Right lung (tissue), 2 donors: ENCODE measurements at regions not wholly inside any gene's neighbourhood (a gene's known extent, or its start where the extent isn't known, plus 50 kb on each side); places are given as distances from the start of the nearest gene placed in this dataset.
A peak's percentile ranks its signal among the peaks of the same experiment; 100 is the strongest.

Experiments used
- DNase-seq, 2 donors: peaks; one replicate each; pipeline ENCODE4 v3.0.0-alpha.2; 2013

- DNase-seq, result no peak
These were observed 223.2 kb upstream of the ACTBL2 start for GRCh38 chr5:57705769-57706168.

- DNase-seq, result no peak
These were observed 221.1 kb upstream of the ACTBL2 start for GRCh38 chr5:57703721-57704120.

DNA sequence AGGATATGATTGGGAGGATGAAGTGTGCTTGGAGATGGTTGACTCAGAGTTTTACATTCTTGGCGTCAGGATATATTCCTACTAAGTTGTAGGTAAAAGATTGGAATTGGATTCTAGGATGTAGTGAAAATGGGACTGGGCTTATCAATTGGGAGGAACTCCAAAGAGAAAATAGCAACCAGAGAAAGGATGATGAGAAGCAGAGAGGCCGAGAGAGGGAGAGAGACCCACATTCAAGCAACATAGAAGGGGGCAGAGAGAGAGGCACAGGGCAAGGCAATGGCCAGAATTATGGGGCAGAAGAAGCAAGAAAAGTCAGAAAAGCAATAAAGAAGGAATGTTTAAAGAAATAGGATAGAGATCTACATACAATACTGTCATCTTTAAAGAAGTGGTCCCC lies 217.9 kb upstream of the ACTBL2 start:
- no peak for DNase-seq

DNA sequence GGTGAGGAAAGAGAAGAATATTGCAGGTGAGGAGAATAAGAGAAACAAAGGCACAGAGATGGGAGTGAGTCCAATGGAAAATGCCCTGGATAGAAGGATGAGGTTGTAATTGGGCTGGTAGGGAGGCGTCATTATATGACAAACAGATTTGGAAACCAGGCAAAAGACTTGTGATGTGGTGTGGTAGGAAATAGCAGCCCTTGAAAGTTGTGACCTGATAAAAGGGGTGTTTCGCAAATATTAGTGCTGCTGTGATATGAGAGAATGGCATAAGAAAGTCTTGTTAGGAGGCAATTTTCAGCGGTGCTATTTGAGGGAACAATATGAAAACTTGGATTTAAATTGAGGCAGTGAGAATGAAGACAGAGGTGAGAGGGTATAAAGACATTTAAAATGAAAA lies 217.5 kb upstream of the ACTBL2 start:
- DNase-seq, result peak in 1 of 2 donors; percentile 20

- no peak for DNase-seq
These were observed 216.2 kb upstream of the ACTBL2 start for GRCh38 chr5:57698802-57699201.

GRCh38 chr5:57698086-57698485 lies 215.5 kb upstream of the ACTBL2 start:
- DNase-seq, result no peak

DNA sequence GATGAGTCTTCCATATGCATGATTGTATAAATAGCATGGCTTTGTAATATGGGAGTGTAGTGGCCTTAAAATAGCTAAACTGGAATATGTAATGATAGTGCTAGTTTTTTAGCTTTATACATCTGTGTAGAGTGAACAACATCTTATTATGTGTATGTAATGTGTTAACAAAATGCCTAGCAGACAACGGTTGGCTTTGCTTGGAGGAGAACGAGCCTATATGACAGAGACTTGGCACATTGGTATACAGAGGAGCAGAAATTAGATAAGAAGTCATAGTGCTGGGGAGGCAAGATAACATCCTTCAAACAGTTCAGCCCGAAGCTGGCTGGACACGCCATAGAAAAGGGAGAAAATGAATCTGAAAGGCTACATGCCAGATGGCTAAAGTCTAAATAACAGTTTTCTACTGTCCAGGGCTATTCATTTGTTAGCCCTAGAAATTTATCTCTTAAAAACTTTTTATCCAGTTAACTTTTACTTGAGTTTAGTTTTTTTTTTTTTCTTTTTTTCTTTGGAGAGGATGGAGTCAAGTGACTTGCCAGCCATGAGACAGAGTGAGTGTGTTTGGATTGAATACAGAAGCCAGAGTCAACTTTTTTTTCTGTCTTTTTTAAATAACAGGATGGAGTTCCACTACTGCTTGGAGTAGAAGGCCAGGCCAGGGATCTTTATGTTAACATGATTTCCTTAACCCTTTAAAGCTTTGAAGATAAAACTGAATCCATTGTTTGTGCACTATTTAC lies 214.4 kb upstream of the ACTBL2 start:
- DNase-seq, result peak; percentile 86 to 91

- no peak for DNase-seq
These were observed 213.8 kb upstream of the ACTBL2 start for GRCh38 chr5:57696389-57696769.

GRCh38 chr5:57695706-57696388 lies 213.2 kb upstream of the ACTBL2 start:
- no peak for DNase-seq

GRCh38 chr5:57695179-57695578 lies 212.6 kb upstream of the ACTBL2 start:
- no peak for DNase-seq

DNA sequence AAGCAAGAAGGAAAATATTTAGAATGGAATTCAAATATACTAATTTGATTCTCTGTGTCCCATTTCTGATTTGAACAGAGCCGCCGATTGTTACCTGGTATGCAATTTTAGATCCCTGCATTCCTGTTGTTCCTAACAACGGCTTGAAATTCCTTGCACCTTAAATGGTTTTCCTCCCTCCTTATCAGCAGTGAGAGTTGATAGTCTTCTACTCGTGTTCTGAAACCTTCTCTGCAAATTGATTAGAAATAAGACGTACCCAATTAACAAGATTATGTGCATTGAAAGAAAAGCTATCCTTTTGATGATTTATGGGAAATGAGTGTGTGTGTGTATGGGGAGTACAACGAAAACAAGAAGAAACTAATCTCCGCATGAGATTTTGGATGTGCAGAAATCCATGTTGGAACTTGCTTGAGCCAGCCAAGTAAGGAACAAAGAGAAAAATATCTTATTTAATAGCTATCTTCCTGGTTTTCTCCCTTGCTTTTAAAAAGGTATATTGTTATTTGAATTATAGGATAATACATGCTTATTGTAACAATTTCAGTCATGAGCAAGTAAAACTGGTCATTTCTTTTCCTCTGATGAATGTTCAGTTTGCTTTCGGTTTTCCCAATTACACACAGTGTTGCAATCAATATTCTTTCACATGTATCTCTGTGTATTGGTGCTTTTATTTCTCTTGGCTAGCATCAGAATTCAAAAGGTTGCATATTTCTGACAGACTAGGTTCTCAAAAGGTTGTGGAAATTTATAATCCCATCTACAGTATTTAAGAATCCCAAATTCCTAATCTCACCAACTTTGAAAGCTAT lies 211.1 kb upstream of the ACTBL2 start:
- no peak for DNase-seq

- peak; percentile 15 to 35 for DNase-seq
These were observed 210.2 kb upstream of the ACTBL2 start for GRCh38 chr5:57692582-57693487.

GRCh38 chr5:57690724-57691123 lies 208.1 kb upstream of the ACTBL2 start:
- no peak for DNase-seq

DNA sequence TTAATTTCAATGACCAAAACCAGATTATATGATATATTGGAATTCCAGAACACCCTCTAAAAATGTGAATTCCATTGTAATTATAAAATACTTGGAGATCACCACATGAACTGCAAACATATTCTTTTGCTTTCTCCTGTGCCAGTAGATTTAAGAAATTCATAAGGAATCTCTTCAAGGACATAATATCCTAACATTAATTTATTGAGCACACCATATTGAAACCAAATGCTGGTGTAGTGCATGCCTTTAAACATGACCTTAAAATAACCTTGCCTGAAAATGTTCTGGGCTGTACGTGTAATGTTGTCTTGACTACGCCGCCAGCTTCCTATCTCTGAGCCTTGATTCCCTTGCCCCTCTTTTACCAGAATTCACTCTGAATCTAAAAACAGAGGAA lies 205.0 kb upstream of the ACTBL2 start:
- DNase-seq, result no peak

- no peak for DNase-seq
These were observed 203.1 kb upstream of the ACTBL2 start for GRCh38 chr5:57685516-57686255.

DNA sequence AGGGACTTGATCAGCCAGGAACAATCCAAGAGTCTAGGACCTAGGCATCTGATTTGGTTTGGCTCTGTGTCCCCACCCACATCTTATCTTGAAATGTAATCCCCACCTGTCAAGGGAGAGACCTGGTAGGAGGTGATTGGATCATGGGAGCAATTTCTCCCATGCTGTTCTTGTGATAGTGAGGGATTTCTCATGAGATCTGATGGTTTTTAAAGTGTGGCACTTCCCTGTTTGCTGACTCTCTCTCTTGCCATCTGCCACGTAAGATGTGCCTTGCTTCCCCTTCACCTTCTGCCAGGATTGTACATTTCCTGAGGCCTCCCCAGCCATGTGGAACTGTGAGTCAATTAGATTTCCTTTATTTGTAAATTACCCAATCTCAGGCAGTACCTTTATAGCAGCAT lies 201.7 kb upstream of the ACTBL2 start:
- DNase-seq, result no peak

- no peak for DNase-seq
These were observed 200.5 kb upstream of the ACTBL2 start for GRCh38 chr5:57683036-57683630.

- DNase-seq, result no peak
These were observed 199.3 kb upstream of the ACTBL2 start for GRCh38 chr5:57681942-57682341.

- DNase-seq, result no peak
These were observed 198.1 kb upstream of the ACTBL2 start for GRCh38 chr5:57680686-57681085.

- no peak for DNase-seq
These were observed 194.6 kb upstream of the ACTBL2 start for GRCh38 chr5:57677235-57677634.
